Fibroblast of the aortic adventitia (primary cell): ENCODE measurements at regions not wholly inside any gene's neighbourhood (a gene's known extent, or its start where the extent isn't known, plus 50 kb on each side); places are given as distances from the start of the nearest gene placed in this dataset.

Experiments used
- DNase-seq: peaks from one replicate; pipeline ENCODE4 v3.0.0-alpha.2; 2010; ENCODE audit warnings: low read depth
- H3K4me3 ChIP-seq: 2 replicates; pipeline ENCODE4 v1.5.1; 2011; ENCODE audit warnings: low read depth, mild to moderate bottlenecking, control low read depth, low read length, moderate library complexity
- TF ChIP-seq, protein P1 (sequence below): IDR thresholded peaks from 2 replicates; pipeline ENCODE4 v1.5.1; 2011; ENCODE audit warnings: mild to moderate bottlenecking, low read length, control low read depth, inconsistent platforms; ENCODE audit not compliant: insufficient read depth

DNA sequence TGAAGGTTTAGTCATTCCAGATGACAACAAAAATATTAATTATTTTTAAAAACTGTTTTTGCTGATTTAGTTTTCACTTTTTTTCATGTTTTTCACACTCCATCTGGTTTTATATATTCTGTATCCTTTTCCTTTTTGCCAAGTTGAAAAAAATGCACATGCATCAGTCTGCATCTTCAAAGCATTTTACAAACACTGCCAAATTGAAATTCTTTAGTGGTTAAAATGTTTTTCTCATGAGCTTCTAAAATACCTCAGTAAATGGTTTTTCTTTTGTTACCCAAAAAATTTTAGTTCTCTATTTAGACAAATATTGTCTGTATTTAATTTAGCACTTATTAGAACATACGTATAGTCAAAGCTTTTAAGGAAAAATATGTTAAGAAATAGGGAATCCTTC, 386.9 kb upstream of the HSF2 start:
- TF ChIP-seq, protein P1, sequence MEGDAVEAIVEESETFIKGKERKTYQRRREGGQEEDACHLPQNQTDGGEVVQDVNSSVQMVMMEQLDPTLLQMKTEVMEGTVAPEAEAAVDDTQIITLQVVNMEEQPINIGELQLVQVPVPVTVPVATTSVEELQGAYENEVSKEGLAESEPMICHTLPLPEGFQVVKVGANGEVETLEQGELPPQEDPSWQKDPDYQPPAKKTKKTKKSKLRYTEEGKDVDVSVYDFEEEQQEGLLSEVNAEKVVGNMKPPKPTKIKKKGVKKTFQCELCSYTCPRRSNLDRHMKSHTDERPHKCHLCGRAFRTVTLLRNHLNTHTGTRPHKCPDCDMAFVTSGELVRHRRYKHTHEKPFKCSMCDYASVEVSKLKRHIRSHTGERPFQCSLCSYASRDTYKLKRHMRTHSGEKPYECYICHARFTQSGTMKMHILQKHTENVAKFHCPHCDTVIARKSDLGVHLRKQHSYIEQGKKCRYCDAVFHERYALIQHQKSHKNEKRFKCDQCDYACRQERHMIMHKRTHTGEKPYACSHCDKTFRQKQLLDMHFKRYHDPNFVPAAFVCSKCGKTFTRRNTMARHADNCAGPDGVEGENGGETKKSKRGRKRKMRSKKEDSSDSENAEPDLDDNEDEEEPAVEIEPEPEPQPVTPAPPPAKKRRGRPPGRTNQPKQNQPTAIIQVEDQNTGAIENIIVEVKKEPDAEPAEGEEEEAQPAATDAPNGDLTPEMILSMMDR = no peak
- H3K4me3 ChIP-seq = no peak overlapping the region
- DNase-seq = peak; percentile 51

GRCh38 chr6:122014961-122015360, 384.5 kb upstream of the HSF2 start:
- H3K4me3 ChIP-seq = no peak overlapping the region
- DNase-seq = peak; percentile 32
- TF ChIP-seq, protein P1 = no peak

DNA sequence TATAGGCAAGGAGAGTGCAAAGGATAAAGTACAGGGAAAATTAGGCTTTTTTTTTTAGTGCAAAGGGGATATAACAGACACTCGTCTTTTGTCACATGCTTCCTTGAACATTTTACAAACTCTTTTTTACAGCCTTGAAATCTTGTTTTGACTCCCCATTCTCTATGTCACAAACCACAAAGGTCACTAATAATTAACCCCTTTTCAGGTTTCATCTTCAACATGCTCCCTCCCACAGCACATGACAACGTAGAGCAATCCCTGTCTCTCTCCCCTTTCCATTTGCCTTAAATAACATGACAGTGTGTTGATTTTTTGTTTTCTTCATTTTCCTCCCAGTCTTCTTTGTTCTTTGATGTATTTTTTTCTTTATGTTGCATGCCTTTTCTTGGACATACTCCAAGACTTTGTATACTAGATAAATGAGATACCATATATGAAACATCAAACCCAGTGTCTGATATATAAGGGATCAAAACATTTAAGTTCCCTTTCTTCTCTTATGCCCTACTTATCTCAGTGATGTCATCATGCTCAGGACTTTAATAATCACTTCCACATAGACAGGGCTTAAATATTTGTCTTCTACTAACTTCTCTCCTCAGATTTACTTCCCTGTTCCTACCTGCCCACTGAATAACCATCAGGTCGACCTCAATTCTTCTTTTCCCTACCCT, 378.7 kb upstream of the HSF2 start:
- no peak for DNase-seq

DNA sequence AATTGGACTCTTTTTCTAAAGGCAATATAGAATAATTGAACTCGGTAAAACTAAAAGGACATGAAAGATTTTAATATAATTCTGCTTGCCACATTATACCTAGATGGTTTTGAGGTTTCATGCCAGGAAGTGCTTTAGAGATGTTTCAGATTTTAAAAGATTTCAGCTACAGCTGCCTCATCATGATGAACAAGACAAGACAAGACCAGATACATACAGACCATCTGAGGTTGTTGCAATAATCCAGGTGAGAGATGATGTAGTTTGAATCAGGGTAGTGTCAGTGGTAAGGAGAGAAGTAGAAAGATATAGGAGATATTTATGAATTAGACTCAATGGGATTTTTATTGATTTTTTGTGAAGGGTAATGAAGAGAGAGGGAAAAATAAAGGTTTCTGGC, 374.3 kb upstream of the HSF2 start:
- DNase-seq = no peak
- TF ChIP-seq, protein P1 = no peak
- H3K4me3 ChIP-seq = no peak overlapping the region

More for the DNA sequence above, 378.7 kb upstream of the HSF2 start:
- TF ChIP-seq, protein P1 = no peak
- no peak overlapping the region for H3K4me3 ChIP-seq

- no peak overlapping the region for H3K4me3 ChIP-seq
- TF ChIP-seq, protein P1 = no peak
Observed at GRCh38 chr6:122026582-122027369, 372.7 kb upstream of the HSF2 start.

DNA sequence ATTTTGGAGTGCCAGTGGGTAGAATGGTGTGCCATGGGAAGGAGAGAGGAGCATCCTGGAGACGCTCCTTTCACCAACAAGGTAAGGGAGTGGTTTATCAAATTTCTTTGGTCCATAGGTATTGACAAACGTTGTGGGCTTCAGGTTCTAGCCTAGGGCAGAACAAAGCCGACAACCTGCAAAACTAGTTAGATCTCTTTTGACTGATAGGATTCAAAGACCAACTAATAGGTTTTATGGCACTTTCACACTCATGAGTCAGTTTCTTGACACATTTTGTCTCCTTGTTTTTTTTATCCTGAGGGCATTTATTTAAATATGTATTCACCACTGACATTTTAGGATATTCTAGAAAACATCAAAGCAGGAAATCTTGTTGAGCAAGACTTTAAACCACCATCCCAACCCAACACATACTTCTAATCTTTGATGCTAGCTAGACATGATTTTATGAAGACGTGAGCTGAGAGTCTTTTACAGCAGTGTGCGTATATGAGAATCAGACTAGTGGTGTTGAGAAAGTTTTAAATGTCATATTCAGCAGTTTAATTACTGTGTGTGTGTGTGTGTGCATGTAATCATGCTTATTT, 370.4 kb upstream of the HSF2 start:
- TF ChIP-seq, protein P1 = no peak
- no peak for DNase-seq
- no peak overlapping the region for H3K4me3 ChIP-seq

More at GRCh38 chr6:122026582-122027369, 372.7 kb upstream of the HSF2 start:
- peak; percentile 52 for DNase-seq
